ENCODE measurements at regions not wholly inside any gene's neighbourhood (a gene's known extent, or its start where the extent isn't known, plus 50 kb on each side); places are given as distances from the start of the nearest gene placed in this dataset.

GRCh38 chr4:174012886-174013259, 270.6 kb downstream of the FBXO8 start:
- TF ChIP-seq CTCF (conservative IDR thresholded peaks at IDR 0.05 in 1 of 2, IDR thresholded peaks at IDR 0.05 in 1 of 2; ENCODE audit: extremely low read depth in 1 of 2, insufficient read depth in 1 of 2, low read depth in 1 of 2, low read length in 2 of 2) (no peak), EZH2 (IDR thresholded peaks at IDR 0.05; ENCODE audit: borderline replicate concordance, low read length) (no peak)

Data from mammary epithelial cell (primary cell).